Thymus (tissue), 11 donors: ENCODE measurements at regions not wholly inside any gene's neighbourhood (a gene's known extent, or its start where the extent isn't known, plus 50 kb on each side); places are given as distances from the start of the nearest gene placed in this dataset.

Experiments
- DNase-seq, 9 donors: peaks; one replicate each; pipeline ENCODE4 v3.0.0-alpha.2; 2013; ENCODE audit warnings: low spot score in 9 of 9, low read depth in 6 of 9, missing footprints in 1 of 9
- H3K27ac ChIP-seq, 2 donors: one replicate each; pipeline ENCODE4 v1.5.1; 2013; ENCODE audit warnings: control low read depth in 1 of 2, low read depth in 1 of 2, low read length in 1 of 2, mild to moderate bottlenecking in 1 of 2, moderate library complexity in 1 of 2
- H3K27me3 ChIP-seq, 2 donors: one replicate each; pipeline ENCODE4 v1.5.1; 2013; ENCODE audit warnings: low read length in 1 of 2; ENCODE audit not compliant: control insufficient read depth in 2 of 2, insufficient read depth in 1 of 2
- H3K36me3 ChIP-seq, 2 donors: one replicate each; pipeline ENCODE4 v1.5.1; 2013; ENCODE audit warnings: low read length in 1 of 2, mild to moderate bottlenecking in 1 of 2, moderate library complexity in 1 of 2; ENCODE audit not compliant: control insufficient read depth in 2 of 2, insufficient read depth in 2 of 2
- H3K4me1 ChIP-seq, 2 donors: one replicate each; pipeline ENCODE4 v1.5.1; 2013; ENCODE audit warnings: low read length in 2 of 2; ENCODE audit not compliant: control insufficient read depth in 2 of 2, insufficient read depth in 2 of 2
- H3K4me3 ChIP-seq, 2 donors: one replicate each; pipeline ENCODE4 v1.5.1; 2013; ENCODE audit warnings: low read length in 2 of 2, control low read depth in 1 of 2, mild to moderate bottlenecking in 1 of 2
- H3K9me3 ChIP-seq, 2 donors: one replicate each; pipeline ENCODE4 v1.5.1; 2013; ENCODE audit warnings: low read length in 1 of 2, mild to moderate bottlenecking in 1 of 2; ENCODE audit not compliant: control insufficient read depth in 2 of 2, insufficient read depth in 1 of 2
- WGBS: extraction: QIAGEN DNeasy Blood & Tissue Kit; methylation state at CpG from one replicate; pipeline ENCODE4 v1.1.7; 2013; 5-methylcytosine and 5-hydroxymethylcytosine counted together
- donor health status: healthy.

GRCh38 chr14:38078393-38078792, 129.3 kb upstream of the SSTR1 start:
- peak in 1 of 9 donors; percentile 51 for DNase-seq
- H3K36me3 ChIP-seq: no peaks in the 10 kb centered on the region
- no peak overlapping the region for H3K27ac ChIP-seq
- no peaks in the 10 kb centered on the region for H3K9me3 ChIP-seq
- peaks cover 0 to 25% of the 10 kb centered on the region in 2 donors for H3K4me1 ChIP-seq
- no peak overlapping the region for H3K4me3 ChIP-seq
- H3K27me3 ChIP-seq: no peaks in the 10 kb centered on the region
- 1% methylated on average over 3 of the region's 3 CpGs for WGBS

- 70% methylated on average over 1 of the region's 1 CpG for WGBS
- H3K27me3 ChIP-seq: no peaks in the 10 kb centered on the region
- no peaks in the 10 kb centered on the region for H3K36me3 ChIP-seq
- no peaks in the 10 kb centered on the region for H3K9me3 ChIP-seq
- DNase-seq: no peak
- H3K27ac ChIP-seq: no peak overlapping the region
- H3K4me1 ChIP-seq: peaks cover 0 to 21% of the 10 kb centered on the region in 2 donors
- H3K4me3 ChIP-seq: no peak overlapping the region
Measured at GRCh38 chr14:38079268-38079667, 128.4 kb upstream of the SSTR1 start.

GRCh38 chr14:38079886-38080285, 127.8 kb upstream of the SSTR1 start:
- Histone ChIP-seq H3K27ac (no peak overlapping the region), H3K4me1 (peaks cover 0 to 16% of the 10 kb centered on the region in 2 donors), H3K4me3 (no peak overlapping the region), H3K9me3 (no peaks in the 10 kb centered on the region), H3K27me3 (no peaks in the 10 kb centered on the region), H3K36me3 (no peaks in the 10 kb centered on the region)
- DNase-seq: no peak
- WGBS: 76% methylated on average over 1 of the region's 1 CpG

- H3K27me3 ChIP-seq: no peaks in the 10 kb centered on the region
- no peak overlapping the region for H3K4me3 ChIP-seq
- no peaks in the 10 kb centered on the region for H3K9me3 ChIP-seq
- DNase-seq: no peak
- WGBS: 95% methylated on average over 2 of the region's 2 CpGs
- peaks cover 0 to 12% of the 10 kb centered on the region in 2 donors for H3K4me1 ChIP-seq
- H3K36me3 ChIP-seq: no peaks in the 10 kb centered on the region
- no peak overlapping the region for H3K27ac ChIP-seq
Measured at GRCh38 chr14:38080696-38081095, 127.0 kb upstream of the SSTR1 start.

GRCh38 chr14:38083039-38083438, 124.7 kb upstream of the SSTR1 start:
- Histone ChIP-seq H3K27ac (no peak overlapping the region), H3K36me3 (no peaks in the 10 kb centered on the region), H3K4me3 (no peak overlapping the region), H3K9me3 (no peaks in the 10 kb centered on the region), H3K4me1 (peaks cover 0 to 7% of the 10 kb centered on the region in 2 donors), H3K27me3 (no peaks in the 10 kb centered on the region)
- 97% methylated on average over 1 of the region's 1 CpG for WGBS
- DNase-seq: no peak

- Histone ChIP-seq H3K4me1 (no peaks in the 10 kb centered on the region), H3K9me3 (no peaks in the 10 kb centered on the region), H3K27me3 (no peaks in the 10 kb centered on the region), H3K4me3 (no peak overlapping the region), H3K36me3 (no peaks in the 10 kb centered on the region), H3K27ac (no peak overlapping the region)
- 65% methylated on average over 3 of the region's 3 CpGs for WGBS
- no peak for DNase-seq
Measured at GRCh38 chr14:38089123-38089522, 118.6 kb upstream of the SSTR1 start.

GRCh38 chr14:38090506-38090905, 117.2 kb upstream of the SSTR1 start:
- H3K36me3 ChIP-seq: no peaks in the 10 kb centered on the region
- no peaks in the 10 kb centered on the region for H3K27me3 ChIP-seq
- H3K4me3 ChIP-seq: no peak overlapping the region
- no peak overlapping the region for H3K27ac ChIP-seq
- H3K4me1 ChIP-seq: no peaks in the 10 kb centered on the region
- 78% methylated on average over 3 of the region's 3 CpGs for WGBS
- no peaks in the 10 kb centered on the region for H3K9me3 ChIP-seq
- no peak for DNase-seq

GRCh38 chr14:38098074-38098836, 109.4 kb upstream of the SSTR1 start:
- H3K27me3 ChIP-seq: no peaks in the 10 kb centered on the region
- no peak overlapping the region for H3K27ac ChIP-seq
- H3K4me3 ChIP-seq: no peak overlapping the region
- 96% methylated on average over 4 of the region's 4 CpGs for WGBS
- no peaks in the 10 kb centered on the region for H3K36me3 ChIP-seq
- no peaks in the 10 kb centered on the region for H3K9me3 ChIP-seq
- H3K4me1 ChIP-seq: no peaks in the 10 kb centered on the region
- DNase-seq: no peak

- no peak overlapping the region for H3K27ac ChIP-seq
- no peaks in the 10 kb centered on the region for H3K27me3 ChIP-seq
- no peak overlapping the region for H3K4me3 ChIP-seq
- peak in 1 of 9 donors; percentile 6 for DNase-seq
- H3K36me3 ChIP-seq: no peaks in the 10 kb centered on the region
- H3K4me1 ChIP-seq: no peaks in the 10 kb centered on the region
- WGBS: 3% methylated on average over 1 of the region's 1 CpG
- H3K9me3 ChIP-seq: no peaks in the 10 kb centered on the region
Measured at GRCh38 chr14:38101679-38102078, 106.0 kb upstream of the SSTR1 start.
